ENCODE measurements at regions not wholly inside any gene's neighbourhood (a gene's known extent, or its start where the extent isn't known, plus 50 kb on each side); places are given as distances from the start of the nearest gene placed in this dataset.

GRCh38 chr1:69404486-69404885, 163.2 kb upstream of the LRRC7 start:
- H3K9ac ChIP-seq (ENCODE audit: low read length): no peak overlapping the region
- no peaks in the 10 kb centered on the region for H3K4me1 ChIP-seq (ENCODE audit: insufficient read depth, low read length, severe bottlenecking)
- no peaks in the 10 kb centered on the region for H3K9me2 ChIP-seq (ENCODE audit: low read depth, low read length)
- TF ChIP-seq EZH2 (IDR thresholded peaks at IDR 0.05; ENCODE audit: borderline replicate concordance, low read length): no peak
- no peak for TF ChIP-seq CTCF (IDR thresholded peaks at IDR 0.05; ENCODE audit: low read length)
- H3K27me3 ChIP-seq (ENCODE audit: insufficient read depth, low read length): no peaks in the 10 kb centered on the region
- H3K9me3 ChIP-seq (ENCODE audit: low read length): no peaks in the 10 kb centered on the region
- no peak overlapping the region for H3K4me2 ChIP-seq (ENCODE audit: low read length)
- H3K79me2 ChIP-seq (ENCODE audit: insufficient read depth, low read length): no peaks in the 10 kb centered on the region
- no peaks in the 10 kb centered on the region for H4K20me1 ChIP-seq (ENCODE audit: insufficient read depth, low read length)
- H3F3A ChIP-seq (ENCODE audit: insufficient read depth, low read length): no peaks in the 10 kb centered on the region
- no peak overlapping the region for H3K4me3 ChIP-seq (ENCODE audit: low read depth, low read length, poor library complexity, severe bottlenecking)
- no peak overlapping the region for H2AFZ ChIP-seq (ENCODE audit: low read length)
- no peaks in the 10 kb centered on the region for H3K36me3 ChIP-seq (ENCODE audit: insufficient read depth, low read length)
- no peak overlapping the region for H3K27ac ChIP-seq (ENCODE audit: low read depth, low read length, poor library complexity, severe bottlenecking)

- no peak overlapping the region for H3K4me2 ChIP-seq (ENCODE audit: low read length)
- H3K79me2 ChIP-seq (ENCODE audit: insufficient read depth, low read length): no peaks in the 10 kb centered on the region
- no peaks in the 10 kb centered on the region for H3F3A ChIP-seq (ENCODE audit: insufficient read depth, low read length)
- TF ChIP-seq CTCF (IDR thresholded peaks at IDR 0.05; ENCODE audit: low read length) (no peak), EZH2 (IDR thresholded peaks at IDR 0.05; ENCODE audit: borderline replicate concordance, low read length) (no peak)
- H3K4me1 ChIP-seq (ENCODE audit: insufficient read depth, low read length, severe bottlenecking): no peaks in the 10 kb centered on the region
- H3K9me2 ChIP-seq (ENCODE audit: low read depth, low read length): no peaks in the 10 kb centered on the region
- no peak overlapping the region for H3K9ac ChIP-seq (ENCODE audit: low read length)
- H3K9me3 ChIP-seq (ENCODE audit: low read length): no peaks in the 10 kb centered on the region
- no peak overlapping the region for H2AFZ ChIP-seq (ENCODE audit: low read length)
- no peak overlapping the region for H3K4me3 ChIP-seq (ENCODE audit: low read depth, low read length, poor library complexity, severe bottlenecking)
- H3K36me3 ChIP-seq (ENCODE audit: insufficient read depth, low read length): no peaks in the 10 kb centered on the region
- H3K27ac ChIP-seq (ENCODE audit: low read depth, low read length, poor library complexity, severe bottlenecking): no peak overlapping the region
- no peaks in the 10 kb centered on the region for H4K20me1 ChIP-seq (ENCODE audit: insufficient read depth, low read length)
- H3K27me3 ChIP-seq (ENCODE audit: insufficient read depth, low read length): no peaks in the 10 kb centered on the region
Observed at GRCh38 chr1:69406244-69406643, 161.5 kb upstream of the LRRC7 start.

- Histone ChIP-seq H3K4me2 (ENCODE audit: low read length) (no peak overlapping the region), H3K27ac (ENCODE audit: low read depth, low read length, poor library complexity, severe bottlenecking) (no peak overlapping the region), H3F3A (ENCODE audit: insufficient read depth, low read length) (no peaks in the 10 kb centered on the region), H3K4me1 (ENCODE audit: insufficient read depth, low read length, severe bottlenecking) (no peaks in the 10 kb centered on the region), H3K9me2 (ENCODE audit: low read depth, low read length) (no peaks in the 10 kb centered on the region), H3K27me3 (ENCODE audit: insufficient read depth, low read length) (no peaks in the 10 kb centered on the region), H3K36me3 (ENCODE audit: insufficient read depth, low read length) (no peaks in the 10 kb centered on the region), H3K4me3 (ENCODE audit: low read depth, low read length, poor library complexity, severe bottlenecking) (no peak overlapping the region), H3K9me3 (ENCODE audit: low read length) (no peaks in the 10 kb centered on the region), H2AFZ (ENCODE audit: low read length) (no peak overlapping the region), H4K20me1 (ENCODE audit: insufficient read depth, low read length) (no peaks in the 10 kb centered on the region), H3K9ac (ENCODE audit: low read length) (no peak overlapping the region), H3K79me2 (ENCODE audit: insufficient read depth, low read length) (no peaks in the 10 kb centered on the region)
- TF ChIP-seq CTCF (IDR thresholded peaks at IDR 0.05; ENCODE audit: low read length) (no peak), EZH2 (IDR thresholded peaks at IDR 0.05; ENCODE audit: borderline replicate concordance, low read length) (no peak)
Observed at GRCh38 chr1:69409731-69410456, 157.8 kb upstream of the LRRC7 start.
